HepG2 (cell line): ENCODE measurements at regions not wholly inside any gene's neighbourhood (a gene's known extent, or its start where the extent isn't known, plus 50 kb on each side); places are given as distances from the start of the nearest gene placed in this dataset.

Experiments used
- FOXJ3 ChIP-seq: sonication (generic); formaldehyde crosslinking; IDR thresholded peaks from 2 replicates; pipeline ENCODE4 v1.4.0; 2020; ENCODE audit warnings: missing genetic modification reagents, mild to moderate bottlenecking, borderline replicate concordance
- HMG20B ChIP-seq: conservative IDR thresholded peaks from 2 replicates; pipeline ENCODE4 v1.6.1; 2016; ENCODE audit warnings: missing genetic modification reagents, missing compliant biosample characterization
- KDM6A ChIP-seq: IDR thresholded peaks from 2 replicates; pipeline ENCODE4 v1.6.1; 2016; ENCODE audit warnings: low read depth
- NR2F1 ChIP-seq, 2 experiments: fragments of 450-650 bp in 1 of 2; formaldehyde crosslinking in 1 of 2; IDR thresholded peaks; 2 replicates each; pipeline versions ENCODE4 v1.5.0 to v1.6.1; 2016 to 2020; ENCODE audit warnings: mild to moderate bottlenecking in 1 of 2, missing compliant biosample characterization in 1 of 2, missing genetic modification reagents in 1 of 2, moderate library complexity in 1 of 2
- TF ChIP-seq, protein P1 (sequence below): sonication (generic); formaldehyde crosslinking; IDR thresholded peaks from 2 replicates; pipeline ENCODE4 v1.4.0; 2020; ENCODE audit warnings: missing genetic modification reagents, mild to moderate bottlenecking, borderline replicate concordance
- TF ChIP-seq, protein P2 (sequence below): sonication (generic); formaldehyde crosslinking; IDR thresholded peaks from 2 replicates; pipeline ENCODE4 v1.5.0; 2020; ENCODE audit warnings: mild to moderate bottlenecking, missing genetic modification reagents, moderate library complexity
- TF ChIP-seq, protein P3 (sequence below): sonication (generic); formaldehyde crosslinking; IDR thresholded peaks from 2 replicates; pipeline ENCODE4 v1.5.0; 2020; ENCODE audit warnings: missing genetic modification reagents

DNA sequence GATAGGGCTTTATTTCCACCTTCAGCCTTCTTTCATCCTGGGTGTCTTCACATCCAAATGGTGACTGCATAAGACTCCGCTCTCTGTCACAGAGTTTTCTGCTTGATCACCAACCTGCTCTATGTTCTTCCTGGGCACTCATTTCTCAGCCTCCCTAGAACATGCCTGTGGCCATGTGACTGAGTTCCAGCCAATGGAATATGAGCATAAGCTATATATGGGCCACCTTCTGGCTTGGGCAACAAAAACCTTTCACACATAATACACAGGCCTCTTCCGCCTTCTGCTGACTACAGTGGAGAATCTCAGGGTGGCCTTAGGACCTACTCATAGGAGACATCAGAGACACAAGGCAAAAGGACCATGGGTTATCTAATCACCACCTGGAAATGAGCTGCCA, 51.2 kb upstream of the MED12L start:
- no peak for TF ChIP-seq KDM6A (CRISPR knock-in tag)
- TF ChIP-seq FOXJ3 (CRISPR knock-in tag) = no peak
- no peak for TF ChIP-seq NR2F1 (CRISPR knock-in tag; IDR thresholded peaks at IDR 0.05)
- TF ChIP-seq, protein P1, sequence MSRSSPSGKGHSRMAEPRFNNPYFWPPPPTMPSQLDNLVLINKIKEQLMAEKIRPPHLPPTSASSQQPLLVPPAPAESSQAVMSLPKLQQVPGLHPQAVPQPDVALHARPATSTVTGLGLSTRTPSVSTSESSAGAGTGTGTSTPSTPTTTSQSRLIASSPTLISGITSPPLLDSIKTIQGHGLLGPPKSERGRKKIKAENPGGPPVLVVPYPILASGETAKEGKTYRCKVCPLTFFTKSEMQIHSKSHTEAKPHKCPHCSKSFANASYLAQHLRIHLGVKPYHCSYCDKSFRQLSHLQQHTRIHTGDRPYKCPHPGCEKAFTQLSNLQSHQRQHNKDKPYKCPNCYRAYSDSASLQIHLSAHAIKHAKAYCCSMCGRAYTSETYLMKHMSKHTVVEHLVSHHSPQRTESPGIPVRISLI = no peak
- TF ChIP-seq, protein P2, sequence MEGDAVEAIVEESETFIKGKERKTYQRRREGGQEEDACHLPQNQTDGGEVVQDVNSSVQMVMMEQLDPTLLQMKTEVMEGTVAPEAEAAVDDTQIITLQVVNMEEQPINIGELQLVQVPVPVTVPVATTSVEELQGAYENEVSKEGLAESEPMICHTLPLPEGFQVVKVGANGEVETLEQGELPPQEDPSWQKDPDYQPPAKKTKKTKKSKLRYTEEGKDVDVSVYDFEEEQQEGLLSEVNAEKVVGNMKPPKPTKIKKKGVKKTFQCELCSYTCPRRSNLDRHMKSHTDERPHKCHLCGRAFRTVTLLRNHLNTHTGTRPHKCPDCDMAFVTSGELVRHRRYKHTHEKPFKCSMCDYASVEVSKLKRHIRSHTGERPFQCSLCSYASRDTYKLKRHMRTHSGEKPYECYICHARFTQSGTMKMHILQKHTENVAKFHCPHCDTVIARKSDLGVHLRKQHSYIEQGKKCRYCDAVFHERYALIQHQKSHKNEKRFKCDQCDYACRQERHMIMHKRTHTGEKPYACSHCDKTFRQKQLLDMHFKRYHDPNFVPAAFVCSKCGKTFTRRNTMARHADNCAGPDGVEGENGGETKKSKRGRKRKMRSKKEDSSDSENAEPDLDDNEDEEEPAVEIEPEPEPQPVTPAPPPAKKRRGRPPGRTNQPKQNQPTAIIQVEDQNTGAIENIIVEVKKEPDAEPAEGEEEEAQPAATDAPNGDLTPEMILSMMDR (CRISPR knock-in tag) = no peak
- TF ChIP-seq, protein P3, sequence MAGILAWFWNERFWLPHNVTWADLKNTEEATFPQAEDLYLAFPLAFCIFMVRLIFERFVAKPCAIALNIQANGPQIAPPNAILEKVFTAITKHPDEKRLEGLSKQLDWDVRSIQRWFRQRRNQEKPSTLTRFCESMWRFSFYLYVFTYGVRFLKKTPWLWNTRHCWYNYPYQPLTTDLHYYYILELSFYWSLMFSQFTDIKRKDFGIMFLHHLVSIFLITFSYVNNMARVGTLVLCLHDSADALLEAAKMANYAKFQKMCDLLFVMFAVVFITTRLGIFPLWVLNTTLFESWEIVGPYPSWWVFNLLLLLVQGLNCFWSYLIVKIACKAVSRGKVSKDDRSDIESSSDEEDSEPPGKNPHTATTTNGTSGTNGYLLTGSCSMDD (CRISPR knock-in tag) = no peak
- no peak for TF ChIP-seq HMG20B
